GM23248 (cell line): ENCODE measurements at regions not wholly inside any gene's neighbourhood (a gene's known extent, or its start where the extent isn't known, plus 50 kb on each side); places are given as distances from the start of the nearest gene placed in this dataset.
"Not testable (repeated sequence)": the region's sequence is repeated elsewhere in the genome, so short reads cannot be mapped to it uniquely, and the experiment has no call there.

Experiments
- DNase-seq: peaks from one replicate; pipeline ENCODE4 v3.0.0-alpha.2; 2015
- H2AFZ ChIP-seq: fragments of 200-600 bp; sonication (generic); 2 replicates; pipeline ENCODE4 v1.6.1; 2016; ENCODE audit warnings: antibody characterized with exemption
- H3F3A ChIP-seq: fragments of 200-600 bp; sonication (generic); 2 replicates; pipeline ENCODE4 v1.6.1; 2016; ENCODE audit warnings: mild to moderate bottlenecking, antibody characterized with exemption, mixed run types; ENCODE audit not compliant: insufficient read depth
- H3K27ac ChIP-seq: fragments of 200-600 bp; sonication (generic); 2 replicates; pipeline ENCODE4 v1.5.1; 2016; ENCODE audit warnings: mild to moderate bottlenecking
- H3K27me3 ChIP-seq: fragments of 200-600 bp; sonication (generic); replicated peaks from 2 replicates; pipeline ENCODE4 v1.6.1; 2016; ENCODE audit warnings: mild to moderate bottlenecking; ENCODE audit not compliant: insufficient read depth
- H3K36me3 ChIP-seq: fragments of 200-600 bp; sonication (generic); 2 replicates; pipeline ENCODE4 v1.6.1; 2016; ENCODE audit warnings: low read depth, mild to moderate bottlenecking
- H3K4me1 ChIP-seq: fragments of 200-600 bp; sonication (generic); 2 replicates; pipeline ENCODE4 v1.6.1; 2016; ENCODE audit warnings: mild to moderate bottlenecking; ENCODE audit not compliant: insufficient read depth
- H3K4me2 ChIP-seq: fragments of 200-600 bp; sonication (generic); one replicate; pipeline ENCODE4 v1.6.1; 2016; ENCODE audit warnings: mild to moderate bottlenecking; ENCODE audit not compliant: unreplicated experiment
- H3K4me3 ChIP-seq: fragments of 200-600 bp; sonication (generic); 2 replicates; pipeline ENCODE4 v1.5.1; 2016; ENCODE audit warnings: mild to moderate bottlenecking
- H3K79me2 ChIP-seq: fragments of 200-600 bp; sonication (generic); 2 replicates; pipeline ENCODE4 v1.6.1; 2016; ENCODE audit warnings: mild to moderate bottlenecking; ENCODE audit not compliant: insufficient read depth
- H3K9ac ChIP-seq: fragments of 200-600 bp; sonication (generic); 2 replicates; pipeline ENCODE4 v1.6.1; 2016; ENCODE audit warnings: mild to moderate bottlenecking
- H3K9me2 ChIP-seq: fragments of 200-600 bp; sonication (generic); 2 replicates; pipeline ENCODE4 v1.6.1; 2016; ENCODE audit warnings: mixed run types, mild to moderate bottlenecking, moderate library complexity; ENCODE audit not compliant: insufficient read depth
- H3K9me3 ChIP-seq: fragments of 200-600 bp; sonication (generic); one replicate; pipeline ENCODE4 v1.6.1; 2017; ENCODE audit warnings: low read depth
- H4K20me1 ChIP-seq: fragments of 200-600 bp; sonication (generic); 2 replicates; pipeline ENCODE4 v1.6.0; 2016; ENCODE audit not compliant: insufficient read depth
- EZH2 ChIP-seq: fragments of 200-600 bp; sonication (generic); IDR thresholded peaks from 2 replicates; pipeline ENCODE4 v1.6.1; 2018; ENCODE audit warnings: antibody characterized with exemption, mild to moderate bottlenecking; ENCODE audit not compliant: insufficient read depth, poor library complexity, severe bottlenecking
- EZH2phosphoT487 ChIP-seq: fragments of 200-600 bp; sonication (generic); IDR thresholded peaks from 2 replicates; pipeline ENCODE4 v1.6.1; 2018; ENCODE audit warnings: antibody characterized with exemption, moderate library complexity, mild to moderate bottlenecking, low read depth; ENCODE audit not compliant: insufficient read depth
- WGBS, 2 experiments: methylation state at CpG; one replicate each; pipeline ENCODE4 v1.1.6; 2015 to 2017; ENCODE audit warnings: low lambda C conversion rate in 2 of 2, low coverage in 1 of 2; ENCODE audit errors: missing lambda C conversion rate in 2 of 2; 5-methylcytosine and 5-hydroxymethylcytosine counted together
- in situ Hi-C: fragments of 300-500 bp; cut with MboI; formaldehyde crosslinking; loops from 2 replicates; pipeline ENCODE4 v1.15.0; 2020

GRCh38 chr3:96622878-96623277 lies 191.5 kb upstream of the EPHA6 start:
- no peaks in the 10 kb centered on the region for H3K79me2 ChIP-seq
- H2AFZ ChIP-seq: no peak overlapping the region
- H3K4me1 ChIP-seq: no peaks in the 10 kb centered on the region
- H3K27me3 ChIP-seq: no peaks in the 10 kb centered on the region
- in situ Hi-C loops: no loop called here
- H3K4me2 ChIP-seq: no peak overlapping the region
- no peak overlapping the region for H3K27ac ChIP-seq
- no peaks in the 10 kb centered on the region for H3K36me3 ChIP-seq
- H3K9ac ChIP-seq: no peak overlapping the region
- DNase-seq: no peak
- no peaks in the 10 kb centered on the region for H4K20me1 ChIP-seq
- H3K4me3 ChIP-seq: no peak overlapping the region
- H3K9me3 ChIP-seq: no peaks in the 10 kb centered on the region
- no peaks in the 10 kb centered on the region for H3F3A ChIP-seq
- TF ChIP-seq EZH2 (no peak), EZH2phosphoT487 (no peak)
- 47 to 52% methylated on average over 2 of the region's 2 CpGs for WGBS, 2 experiments
- no peaks in the 10 kb centered on the region for H3K9me2 ChIP-seq

- no peak overlapping the region for H3K4me2 ChIP-seq
- TF ChIP-seq EZH2: no peak
- TF ChIP-seq EZH2phosphoT487: no peak
Measured at GRCh38 chr3:96631050-96631449, 183.3 kb upstream of the EPHA6 start.

GRCh38 chr3:96646596-96646995 lies 167.8 kb upstream of the EPHA6 start:
- TF ChIP-seq EZH2phosphoT487 (no peak), EZH2 (no peak)
- no peaks in the 10 kb centered on the region for H3F3A ChIP-seq
- H2AFZ ChIP-seq: no peak overlapping the region
- no peaks in the 10 kb centered on the region for H3K27me3 ChIP-seq
- H3K9me2 ChIP-seq: no peaks in the 10 kb centered on the region
- no peaks in the 10 kb centered on the region for H3K79me2 ChIP-seq
- no peaks in the 10 kb centered on the region for H3K36me3 ChIP-seq
- no peak for DNase-seq
- H4K20me1 ChIP-seq: no peaks in the 10 kb centered on the region
- H3K9ac ChIP-seq: no peak overlapping the region
- no peaks in the 10 kb centered on the region for H3K9me3 ChIP-seq
- 56 to 60% methylated on average over 18 to 20 of the region's 20 CpGs for WGBS, 2 experiments
- H3K27ac ChIP-seq: no peak overlapping the region
- H3K4me3 ChIP-seq: no peak overlapping the region
- no peak overlapping the region for H3K4me2 ChIP-seq
- no peaks in the 10 kb centered on the region for H3K4me1 ChIP-seq
- in situ Hi-C loops: no loop called here

More at GRCh38 chr3:96631050-96631449, 183.3 kb upstream of the EPHA6 start:
- no peaks in the 10 kb centered on the region for H3K36me3 ChIP-seq
- no peak overlapping the region for H3K9ac ChIP-seq
- no peak for DNase-seq
- H3K9me3 ChIP-seq: no peaks in the 10 kb centered on the region
- no peaks in the 10 kb centered on the region for H3K9me2 ChIP-seq
- no peaks in the 10 kb centered on the region for H4K20me1 ChIP-seq
- no peaks in the 10 kb centered on the region for H3K79me2 ChIP-seq
- H3K27ac ChIP-seq: no peak overlapping the region
- H3K4me3 ChIP-seq: no peak overlapping the region
- H2AFZ ChIP-seq: no peak overlapping the region
- H3K27me3 ChIP-seq: no peaks in the 10 kb centered on the region
- WGBS, 2 experiments: 9 to 10% methylated on average over 1 of the region's 1 CpG
- H3K4me1 ChIP-seq: no peaks in the 10 kb centered on the region
- in situ Hi-C loops: no loop called here
- no peaks in the 10 kb centered on the region for H3F3A ChIP-seq

- Histone ChIP-seq H3K79me2 (no peaks in the 10 kb centered on the region), H3K4me2 (no peak overlapping the region), H3K36me3 (no peaks in the 10 kb centered on the region), H4K20me1 (no peaks in the 10 kb centered on the region), H3K9me3 (no peaks in the 10 kb centered on the region), H3K4me3 (no peak overlapping the region), H3F3A (no peaks in the 10 kb centered on the region), H3K9me2 (no peaks in the 10 kb centered on the region), H2AFZ (no peak overlapping the region), H3K9ac (no peak overlapping the region), H3K4me1 (no peaks in the 10 kb centered on the region), H3K27me3 (no peaks in the 10 kb centered on the region), H3K27ac (no peak overlapping the region)
- DNase-seq: no peak
- WGBS, 2 experiments: 39 to 48% methylated on average over 8 of the region's 8 CpGs
- in situ Hi-C loops: no loop called here
- TF ChIP-seq EZH2: no peak
- TF ChIP-seq EZH2phosphoT487: no peak
Measured at GRCh38 chr3:96657710-96658109, 156.7 kb upstream of the EPHA6 start.

GRCh38 chr3:96671861-96672595 lies 142.4 kb upstream of the EPHA6 start:
- H4K20me1 ChIP-seq, H3K9me2 ChIP-seq, H3F3A ChIP-seq, H3K27me3 ChIP-seq, H3K36me3 ChIP-seq, H3K4me1 ChIP-seq, H3K79me2 ChIP-seq, in situ Hi-C loops, H3K9ac ChIP-seq, H3K4me2 ChIP-seq, H3K4me3 ChIP-seq, H2AFZ ChIP-seq, H3K9me3 ChIP-seq, H3K27ac ChIP-seq, DNase-seq: not testable (repeated sequence)
- WGBS, 2 experiments: 25 to 31% methylated on average over 7 of the region's 7 CpGs
